LoVo (cell line): ENCODE measurements at regions not wholly inside any gene's neighbourhood (a gene's known extent, or its start where the extent isn't known, plus 50 kb on each side); places are given as distances from the start of the nearest gene placed in this dataset.
"Not testable (repeated sequence)": the region's sequence is repeated elsewhere in the genome, so short reads cannot be mapped to it uniquely, and the experiment has no call there.

Experiments used
- DNase-seq: peaks from one replicate; pipeline ENCODE4 v3.0.0-alpha.2; 2016; ENCODE audit warnings: low spot score

DNA sequence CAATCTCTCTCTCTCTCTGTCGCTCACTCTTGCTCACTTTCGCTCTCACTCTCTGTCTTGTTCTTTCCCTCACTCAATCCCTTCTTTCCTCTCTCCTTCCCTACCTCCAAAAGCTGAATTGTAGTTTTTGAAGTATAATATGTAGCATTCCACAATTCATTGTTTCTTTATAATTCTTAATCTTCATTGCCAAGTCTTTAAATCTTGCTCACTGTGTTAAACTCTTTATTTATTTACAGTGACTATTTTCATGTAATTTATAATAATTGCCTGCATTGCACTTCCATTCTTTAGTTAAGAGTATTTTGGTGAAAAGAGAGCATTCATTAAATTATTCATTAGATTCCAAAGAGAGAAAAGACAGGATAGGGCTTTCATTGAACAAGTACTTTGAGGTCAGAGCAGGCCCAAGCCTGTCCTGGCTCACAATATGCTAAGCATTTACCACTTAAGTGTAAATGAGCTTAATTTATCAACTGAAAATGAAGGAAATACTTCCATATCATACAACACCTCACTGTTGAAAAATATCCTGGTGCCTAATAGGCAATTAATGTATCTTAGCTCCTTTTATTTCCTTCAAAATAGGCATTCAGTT is 257.4 kb upstream of the SLITRK1 start:
- DNase-seq, result no peak

GRCh38 chr13:84137292-84137691 is 255.0 kb upstream of the SLITRK1 start:
- DNase-seq, result no peak

GRCh38 chr13:84136582-84136981 is 254.3 kb upstream of the SLITRK1 start:
- no peak for DNase-seq

GRCh38 chr13:84132491-84132890 is 250.2 kb upstream of the SLITRK1 start:
- DNase-seq, result no peak

DNA sequence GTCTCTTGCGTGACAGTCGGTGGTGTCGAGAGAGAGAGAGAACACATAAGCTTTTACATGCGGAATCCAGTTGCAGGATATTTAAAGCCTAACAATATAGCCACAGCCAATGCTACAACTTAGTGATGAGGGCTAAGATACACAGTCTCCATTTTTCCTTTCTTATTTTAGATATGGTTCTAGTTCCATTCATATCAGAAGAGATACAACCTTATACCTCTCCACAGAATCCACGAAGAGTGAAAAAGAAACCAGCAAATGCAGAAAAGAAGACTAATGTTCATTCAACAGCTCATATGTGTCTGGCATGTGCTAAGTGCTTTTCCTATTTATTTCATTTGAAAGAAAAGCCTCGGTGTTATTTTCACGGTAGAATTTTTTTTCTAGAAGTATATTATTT is 249.0 kb upstream of the SLITRK1 start:
- no peak for DNase-seq

DNA sequence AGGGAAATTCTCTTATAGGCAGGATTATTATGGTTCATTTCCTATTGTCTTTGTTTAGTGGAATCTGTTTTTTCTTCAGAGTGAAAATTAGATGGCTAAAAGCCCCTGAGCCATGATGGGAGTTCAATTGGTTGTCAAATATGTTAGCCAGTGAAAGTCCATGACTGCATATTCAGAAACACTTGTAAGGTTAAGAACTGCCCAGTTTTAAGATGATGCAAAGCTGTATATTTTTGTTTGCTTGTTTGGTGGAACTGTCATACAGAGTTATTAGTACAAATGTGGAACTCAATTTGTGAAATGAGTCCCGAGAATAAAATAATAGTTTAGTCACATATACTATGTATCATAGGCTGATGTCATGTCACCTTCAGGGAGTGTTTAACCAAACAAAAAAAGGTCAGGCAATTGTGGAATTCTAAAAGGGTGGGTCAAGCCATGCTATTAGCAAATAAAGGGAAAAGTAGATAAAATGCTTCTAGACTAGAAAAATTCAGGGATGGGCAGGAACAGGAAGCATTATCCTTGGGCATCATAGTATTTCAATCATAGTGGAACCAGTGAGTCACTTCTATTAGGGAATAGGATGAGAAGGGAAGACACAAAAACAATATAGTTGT is 248.3 kb upstream of the SLITRK1 start:
- DNase-seq, result no peak

DNA sequence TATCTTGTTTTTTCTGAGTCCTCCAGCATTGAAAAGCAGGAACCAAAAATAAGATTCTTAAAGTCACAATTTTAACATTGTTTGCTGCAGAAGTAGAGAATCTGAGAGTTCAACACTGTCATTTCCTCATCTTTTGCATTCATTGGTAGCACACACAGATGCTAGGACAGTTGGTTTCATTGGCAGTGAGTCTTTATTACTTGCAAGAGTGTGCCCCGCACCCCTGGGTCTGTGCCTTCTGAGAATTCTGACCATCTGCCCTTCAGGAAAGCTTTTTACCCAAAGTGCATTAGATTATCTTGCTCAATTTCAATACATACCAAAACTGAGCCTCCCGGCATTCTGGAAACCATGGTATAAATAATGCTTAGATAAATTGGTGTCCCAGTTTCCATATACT is 247.7 kb upstream of the SLITRK1 start:
- DNase-seq, result no peak

- no peak for DNase-seq
Observed at GRCh38 chr13:84127597-84128128, 245.4 kb upstream of the SLITRK1 start.

DNA sequence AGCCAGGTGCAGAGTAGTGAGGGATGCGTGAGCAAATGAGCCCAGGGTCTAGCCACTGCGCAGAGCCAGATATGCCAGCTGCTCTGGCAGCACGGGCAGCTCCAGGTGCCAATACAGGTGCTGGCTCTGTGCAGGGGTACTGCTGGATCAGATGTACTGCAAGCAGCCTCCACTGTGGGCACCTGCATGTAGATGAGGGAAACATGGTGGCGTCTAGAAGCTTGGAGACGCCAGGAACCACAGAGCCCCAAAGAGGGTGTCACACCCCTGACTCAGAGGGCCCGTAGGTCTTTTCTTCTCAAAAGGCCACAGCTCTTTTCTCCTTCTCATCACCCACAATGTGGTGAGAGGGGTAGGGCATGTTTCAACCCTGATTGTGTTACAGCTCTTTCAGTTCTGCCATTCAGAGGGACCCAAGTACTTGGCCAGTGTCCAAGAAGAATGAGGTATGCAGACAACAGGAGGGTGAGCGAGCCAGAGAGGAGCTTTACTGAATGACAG is 244.4 kb upstream of the SLITRK1 start:
- DNase-seq, result no peak

- DNase-seq, result no peak
Observed at GRCh38 chr13:84121456-84121855, 239.2 kb upstream of the SLITRK1 start.

DNA sequence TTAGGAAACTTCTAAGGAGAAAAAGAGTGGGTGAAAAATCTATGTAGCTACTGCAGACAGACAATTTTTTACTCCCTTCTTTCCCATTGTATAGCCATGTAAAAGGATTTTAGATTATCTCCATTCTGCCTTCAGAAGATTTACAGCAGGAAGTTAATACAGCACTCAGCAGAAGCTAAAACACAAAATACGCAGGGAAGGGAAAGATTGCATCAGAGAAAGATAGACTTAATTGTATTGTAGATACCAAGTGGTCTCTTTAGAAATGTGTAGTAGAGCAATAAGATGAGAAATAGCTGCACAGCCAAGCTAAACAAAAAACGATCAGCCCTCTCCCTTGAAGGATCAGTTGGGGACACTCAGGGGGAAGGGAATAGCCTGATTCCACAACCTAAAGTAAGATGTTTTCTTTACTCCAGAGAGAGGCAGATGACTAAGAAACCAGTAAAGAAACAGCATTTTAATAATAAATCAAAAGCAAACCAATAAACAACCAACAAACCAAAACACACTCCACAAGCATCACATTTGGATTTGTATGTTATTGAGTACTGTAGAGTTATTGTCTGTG is 236.7 kb upstream of the SLITRK1 start:
- DNase-seq, result no peak

- no peak for DNase-seq
Observed at GRCh38 chr13:84098273-84098672, 216.0 kb upstream of the SLITRK1 start.

- no peak for DNase-seq
Observed at GRCh38 chr13:84097148-84097547, 214.9 kb upstream of the SLITRK1 start.

GRCh38 chr13:84096216-84096615 is 213.9 kb upstream of the SLITRK1 start:
- DNase-seq, result no peak

GRCh38 chr13:84088996-84089395 is 206.7 kb upstream of the SLITRK1 start:
- no peak for DNase-seq

DNA sequence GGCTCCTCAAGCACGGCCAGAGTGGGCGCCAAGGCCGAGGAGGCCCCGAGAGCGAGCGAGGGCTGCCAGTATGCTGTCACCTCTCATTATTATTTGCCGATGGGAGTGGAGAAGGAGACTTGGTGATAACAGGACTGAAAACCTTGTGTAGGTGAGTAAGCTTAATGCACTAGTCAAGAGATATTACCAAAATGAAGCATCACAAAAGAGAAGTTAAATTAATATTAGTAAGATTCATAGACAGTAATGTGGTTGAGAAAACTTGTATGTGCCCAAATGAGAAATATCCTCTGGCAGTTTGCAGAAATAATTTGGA is 204.5 kb upstream of the SLITRK1 start:
- no peak for DNase-seq

- not testable (repeated sequence) for DNase-seq
Observed at GRCh38 chr13:84086098-84086846, 204.0 kb upstream of the SLITRK1 start.

DNA sequence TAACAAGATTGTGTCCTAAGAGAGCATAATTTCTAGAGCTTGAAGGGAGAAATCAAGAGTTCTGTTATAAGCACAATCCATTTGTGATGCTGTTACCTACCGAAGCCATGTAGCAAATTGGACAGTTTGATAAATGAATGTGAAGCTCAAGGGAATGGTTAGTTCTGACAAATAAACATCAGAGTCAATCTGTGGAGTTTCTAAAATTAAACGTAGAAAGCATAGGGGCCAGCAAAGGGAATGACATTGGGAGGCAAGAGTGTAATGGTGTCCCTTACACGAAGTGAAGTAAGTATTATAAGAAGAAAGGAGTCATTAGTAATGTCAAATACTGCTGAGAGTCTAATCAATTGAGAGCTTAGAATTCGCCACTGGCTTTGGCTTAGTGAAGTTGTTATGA is 200.2 kb upstream of the SLITRK1 start:
- no peak for DNase-seq

- DNase-seq, result no peak
Observed at GRCh38 chr13:84080748-84081530, 198.7 kb upstream of the SLITRK1 start.

- DNase-seq, result no peak
Observed at GRCh38 chr13:84077271-84077670, 195.0 kb upstream of the SLITRK1 start.

DNA sequence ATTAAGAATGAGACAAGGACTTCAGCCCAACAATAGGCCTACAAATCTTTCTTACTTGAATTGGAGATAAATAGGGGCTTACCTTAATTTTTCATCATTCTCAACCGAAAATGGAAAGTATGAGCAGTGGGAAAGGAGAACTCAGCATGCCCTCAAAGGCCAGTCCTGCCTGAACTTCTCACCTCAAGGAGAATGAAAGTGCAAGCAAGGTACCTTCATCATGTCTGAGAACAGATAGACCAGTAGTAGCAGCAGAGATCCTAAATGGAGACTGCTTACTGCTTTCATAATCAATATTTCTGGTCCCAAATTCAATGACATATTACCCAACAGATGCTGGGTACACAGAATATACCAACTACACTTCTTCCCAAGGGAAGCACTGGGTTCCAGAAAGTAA is 194.0 kb upstream of the SLITRK1 start:
- DNase-seq, result no peak

- no peak for DNase-seq
Observed at GRCh38 chr13:84050536-84050935, 168.3 kb upstream of the SLITRK1 start.
